ENCODE measurements at regions not wholly inside any gene's neighbourhood (a gene's known extent, or its start where the extent isn't known, plus 50 kb on each side); places are given as distances from the start of the nearest gene placed in this dataset.

DNA sequence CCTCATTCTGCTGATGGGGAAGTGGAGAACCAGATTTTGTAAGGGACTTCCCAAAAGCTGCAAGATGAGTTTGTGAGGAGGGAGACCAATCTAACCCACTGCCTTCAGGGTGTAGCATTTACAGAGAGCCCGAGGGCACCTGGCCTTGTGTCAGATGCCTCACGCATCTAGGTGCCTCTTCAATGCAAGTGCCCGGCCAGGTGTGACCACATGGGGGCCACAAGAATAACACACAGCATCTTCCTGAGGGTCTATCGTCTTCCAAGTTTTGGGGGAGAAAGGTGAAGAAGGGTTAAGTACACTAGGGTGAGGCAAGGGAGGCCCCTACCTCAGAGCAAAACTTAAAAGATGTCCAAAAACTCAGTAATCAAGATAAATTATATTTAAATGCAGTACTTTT, 401.7 kb upstream of the CDH5 start:
- BruUV-seq (replicated peaks) = no TSS peak
- intact Hi-C loops (cut with micrococcal nuclease; ENCODE audit: unreplicated experiment) = no loop called here
- WGBS (ENCODE audit: low lambda C conversion rate) = 19% methylated on average over 4 of the region's 4 CpGs
- Histone ChIP-seq H3K36me3 (replicated peaks in 1 of 2; ENCODE audit: control insufficient read depth in 1 of 2, insufficient read depth in 2 of 2, low read length in 2 of 2) (no peaks in the 10 kb centered on the region), H3K4me1 (ENCODE audit: insufficient read depth, low read length) (no peaks in the 10 kb centered on the region), H4K20me1 (ENCODE audit: insufficient read depth, low read length) (no peaks in the 10 kb centered on the region), H3K79me2 (ENCODE audit: insufficient read depth, low read length) (no peaks in the 10 kb centered on the region), H3K9me3 (ENCODE audit: low read length) (no peaks in the 10 kb centered on the region), H3K27me3 (ENCODE audit: control insufficient read depth in 1 of 2, insufficient read depth in 2 of 2, low read length in 2 of 2) (no peaks in the 10 kb centered on the region; a peak in 1 of 5 replicates), H3K27ac (ENCODE audit: extremely low read length, insufficient read depth, low read length) (no peak overlapping the region), H3K9ac (ENCODE audit: insufficient read depth, low read depth, low read length) (no peak overlapping the region), H3K4me3 (replicated peaks in 1 of 3; ENCODE audit: insufficient read depth in 1 of 3, low read depth in 2 of 3, low read length in 3 of 3) (no peak overlapping the region), H2AFZ (ENCODE audit: low read length) (no peak overlapping the region), H3K4me2 (ENCODE audit: low read depth, low read length) (no peak overlapping the region)
- DNase-seq (ENCODE audit: low spot score) (no peak), ATAC-seq (no peak), FAIRE-seq (no peak)
- ChIA-PET CTCF (ENCODE audit: low intra/inter-chr PET ratio, low total read pairs) (no interaction called here), POLR2A (no interaction called here)
- in situ Hi-C loops (cut with HindIII; ENCODE audit: extremely low pct_ligation_motif_present, low pct_unique_long_range_greater_than_20kb) = no loop called here
- TF ChIP-seq, protein P1, sequence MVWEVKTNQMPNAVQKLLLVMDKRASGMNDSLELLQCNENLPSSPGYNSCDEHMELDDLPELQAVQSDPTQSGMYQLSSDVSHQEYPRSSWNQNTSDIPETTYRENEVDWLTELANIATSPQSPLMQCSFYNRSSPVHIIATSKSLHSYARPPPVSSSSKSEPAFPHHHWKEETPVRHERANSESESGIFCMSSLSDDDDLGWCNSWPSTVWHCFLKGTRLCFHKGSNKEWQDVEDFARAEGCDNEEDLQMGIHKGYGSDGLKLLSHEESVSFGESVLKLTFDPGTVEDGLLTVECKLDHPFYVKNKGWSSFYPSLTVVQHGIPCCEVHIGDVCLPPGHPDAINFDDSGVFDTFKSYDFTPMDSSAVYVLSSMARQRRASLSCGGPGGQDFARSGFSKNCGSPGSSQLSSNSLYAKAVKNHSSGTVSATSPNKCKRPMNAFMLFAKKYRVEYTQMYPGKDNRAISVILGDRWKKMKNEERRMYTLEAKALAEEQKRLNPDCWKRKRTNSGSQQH (CRISPR knock-in tag; IDR thresholded peaks at IDR 0.05; ENCODE audit: low read depth) = no peak
- TF ChIP-seq, protein P2, sequence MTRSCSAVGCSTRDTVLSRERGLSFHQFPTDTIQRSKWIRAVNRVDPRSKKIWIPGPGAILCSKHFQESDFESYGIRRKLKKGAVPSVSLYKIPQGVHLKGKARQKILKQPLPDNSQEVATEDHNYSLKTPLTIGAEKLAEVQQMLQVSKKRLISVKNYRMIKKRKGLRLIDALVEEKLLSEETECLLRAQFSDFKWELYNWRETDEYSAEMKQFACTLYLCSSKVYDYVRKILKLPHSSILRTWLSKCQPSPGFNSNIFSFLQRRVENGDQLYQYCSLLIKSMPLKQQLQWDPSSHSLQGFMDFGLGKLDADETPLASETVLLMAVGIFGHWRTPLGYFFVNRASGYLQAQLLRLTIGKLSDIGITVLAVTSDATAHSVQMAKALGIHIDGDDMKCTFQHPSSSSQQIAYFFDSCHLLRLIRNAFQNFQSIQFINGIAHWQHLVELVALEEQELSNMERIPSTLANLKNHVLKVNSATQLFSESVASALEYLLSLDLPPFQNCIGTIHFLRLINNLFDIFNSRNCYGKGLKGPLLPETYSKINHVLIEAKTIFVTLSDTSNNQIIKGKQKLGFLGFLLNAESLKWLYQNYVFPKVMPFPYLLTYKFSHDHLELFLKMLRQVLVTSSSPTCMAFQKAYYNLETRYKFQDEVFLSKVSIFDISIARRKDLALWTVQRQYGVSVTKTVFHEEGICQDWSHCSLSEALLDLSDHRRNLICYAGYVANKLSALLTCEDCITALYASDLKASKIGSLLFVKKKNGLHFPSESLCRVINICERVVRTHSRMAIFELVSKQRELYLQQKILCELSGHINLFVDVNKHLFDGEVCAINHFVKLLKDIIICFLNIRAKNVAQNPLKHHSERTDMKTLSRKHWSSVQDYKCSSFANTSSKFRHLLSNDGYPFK (CRISPR knock-in tag; IDR thresholded peaks at IDR 0.05; ENCODE audit: borderline replicate concordance) = no peak
- TF ChIP-seq, protein P3, sequence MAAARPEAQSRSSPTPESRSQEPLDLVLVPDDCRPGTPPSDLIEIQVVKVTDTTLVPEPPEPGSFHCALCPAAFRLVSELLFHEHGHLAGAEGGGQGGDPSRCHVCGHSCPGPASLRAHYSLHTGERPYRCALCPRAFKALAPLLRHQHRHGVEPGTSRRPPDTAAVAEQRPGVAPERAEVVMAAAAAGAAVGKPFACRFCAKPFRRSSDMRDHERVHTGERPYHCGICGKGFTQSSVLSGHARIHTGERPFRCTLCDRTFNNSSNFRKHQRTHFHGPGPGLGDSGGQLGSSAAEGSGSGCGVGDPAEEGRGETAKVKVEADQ (CRISPR knock-in tag; IDR thresholded peaks at IDR 0.05; ENCODE audit: borderline replicate concordance) = no peak
- no peak for TF ChIP-seq MAZ (IDR thresholded peaks at IDR 0.05; ENCODE audit: borderline replicate concordance, low read depth, low read length)
- TF ChIP-seq MAZ (CRISPR knock-in tag; IDR thresholded peaks at IDR 0.05; ENCODE audit: low read depth) = no peak
- no peak for TF ChIP-seq MYNN (CRISPR knock-in tag; IDR thresholded peaks at IDR 0.05; ENCODE audit: low read depth)
- TF ChIP-seq, protein P4, sequence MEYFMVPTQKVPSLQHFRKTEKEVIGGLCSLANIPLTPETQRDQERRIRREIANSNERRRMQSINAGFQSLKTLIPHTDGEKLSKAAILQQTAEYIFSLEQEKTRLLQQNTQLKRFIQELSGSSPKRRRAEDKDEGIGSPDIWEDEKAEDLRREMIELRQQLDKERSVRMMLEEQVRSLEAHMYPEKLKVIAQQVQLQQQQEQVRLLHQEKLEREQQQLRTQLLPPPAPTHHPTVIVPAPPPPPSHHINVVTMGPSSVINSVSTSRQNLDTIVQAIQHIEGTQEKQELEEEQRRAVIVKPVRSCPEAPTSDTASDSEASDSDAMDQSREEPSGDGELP (IDR thresholded peaks at IDR 0.05; ENCODE audit: borderline replicate concordance, low read depth) = no peak
- TF ChIP-seq POGZ (CRISPR knock-in tag; IDR thresholded peaks at IDR 0.05) = no peak
- TF ChIP-seq ZSCAN31 (CRISPR knock-in tag; IDR thresholded peaks at IDR 0.05; ENCODE audit: low read depth) = no peak
- TF ChIP-seq JUND (CRISPR knock-in tag; IDR thresholded peaks at IDR 0.05) = no peak
- TF ChIP-seq GFI1 (CRISPR knock-in tag; IDR thresholded peaks at IDR 0.05; ENCODE audit: borderline replicate concordance) = no peak
- TF ChIP-seq ZBTB3 (CRISPR knock-in tag; IDR thresholded peaks at IDR 0.05; ENCODE audit: borderline replicate concordance, low read depth) = no peak
- no peak for TF ChIP-seq SOX6 (IDR thresholded peaks at IDR 0.05)
- no peak for TF ChIP-seq SOX6 (CRISPR knock-in tag; IDR thresholded peaks at IDR 0.05)
- no peak for TF ChIP-seq ZNF891 (CRISPR knock-in tag; IDR thresholded peaks at IDR 0.05)
- TF ChIP-seq, protein P5, sequence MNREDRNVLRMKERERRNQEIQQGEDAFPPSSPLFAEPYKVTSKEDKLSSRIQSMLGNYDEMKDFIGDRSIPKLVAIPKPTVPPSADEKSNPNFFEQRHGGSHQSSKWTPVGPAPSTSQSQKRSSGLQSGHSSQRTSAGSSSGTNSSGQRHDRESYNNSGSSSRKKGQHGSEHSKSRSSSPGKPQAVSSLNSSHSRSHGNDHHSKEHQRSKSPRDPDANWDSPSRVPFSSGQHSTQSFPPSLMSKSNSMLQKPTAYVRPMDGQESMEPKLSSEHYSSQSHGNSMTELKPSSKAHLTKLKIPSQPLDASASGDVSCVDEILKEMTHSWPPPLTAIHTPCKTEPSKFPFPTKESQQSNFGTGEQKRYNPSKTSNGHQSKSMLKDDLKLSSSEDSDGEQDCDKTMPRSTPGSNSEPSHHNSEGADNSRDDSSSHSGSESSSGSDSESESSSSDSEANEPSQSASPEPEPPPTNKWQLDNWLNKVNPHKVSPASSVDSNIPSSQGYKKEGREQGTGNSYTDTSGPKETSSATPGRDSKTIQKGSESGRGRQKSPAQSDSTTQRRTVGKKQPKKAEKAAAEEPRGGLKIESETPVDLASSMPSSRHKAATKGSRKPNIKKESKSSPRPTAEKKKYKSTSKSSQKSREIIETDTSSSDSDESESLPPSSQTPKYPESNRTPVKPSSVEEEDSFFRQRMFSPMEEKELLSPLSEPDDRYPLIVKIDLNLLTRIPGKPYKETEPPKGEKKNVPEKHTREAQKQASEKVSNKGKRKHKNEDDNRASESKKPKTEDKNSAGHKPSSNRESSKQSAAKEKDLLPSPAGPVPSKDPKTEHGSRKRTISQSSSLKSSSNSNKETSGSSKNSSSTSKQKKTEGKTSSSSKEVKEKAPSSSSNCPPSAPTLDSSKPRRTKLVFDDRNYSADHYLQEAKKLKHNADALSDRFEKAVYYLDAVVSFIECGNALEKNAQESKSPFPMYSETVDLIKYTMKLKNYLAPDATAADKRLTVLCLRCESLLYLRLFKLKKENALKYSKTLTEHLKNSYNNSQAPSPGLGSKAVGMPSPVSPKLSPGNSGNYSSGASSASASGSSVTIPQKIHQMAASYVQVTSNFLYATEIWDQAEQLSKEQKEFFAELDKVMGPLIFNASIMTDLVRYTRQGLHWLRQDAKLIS (CRISPR knock-in tag; IDR thresholded peaks at IDR 0.05) = no peak
